GM06990 (cell line): ENCODE measurements at regions not wholly inside any gene's neighbourhood (a gene's known extent, or its start where the extent isn't known, plus 50 kb on each side); places are given as distances from the start of the nearest gene placed in this dataset.

ENCODE experiments used
- DNase-seq: peaks from one replicate; pipeline ENCODE4 v3.0.0-alpha.2; 2011; ENCODE audit not compliant: insufficient read length; ENCODE audit errors: extremely low read depth
- H3K27me3 ChIP-seq: replicated peaks from 2 replicates; pipeline ENCODE4 v1.6.0; 2011; ENCODE audit warnings: low read length; ENCODE audit not compliant: control insufficient read depth, insufficient read depth
- H3K36me3 ChIP-seq: 2 replicates; pipeline ENCODE4 v1.5.1; 2011; ENCODE audit warnings: low read length; ENCODE audit not compliant: control insufficient read depth, insufficient read depth
- H3K4me3 ChIP-seq: replicated peaks from 2 replicates; pipeline ENCODE4 v1.5.1; 2011; ENCODE audit warnings: low read depth, mild to moderate bottlenecking, control low read depth, low read length
- CTCF ChIP-seq: IDR thresholded peaks from 2 replicates; pipeline ENCODE4 v1.5.1; 2011; ENCODE audit warnings: low read length, control low read depth, mild to moderate bottlenecking, inconsistent platforms; ENCODE audit not compliant: insufficient read depth, poor library complexity, severe bottlenecking

- DNase-seq, result no peak
- H3K36me3 ChIP-seq, result no peaks in the 10 kb centered on the region
- H3K4me3 ChIP-seq, result no peak overlapping the region
- TF ChIP-seq CTCF, result no peak
- no peaks in the 10 kb centered on the region; the same call in 1 of the 2 replicates for H3K27me3 ChIP-seq
Observed at GRCh38 chr5:87002485-87002884, 265.2 kb upstream of the RASA1 start.

GRCh38 chr5:87004101-87004500 lies 263.6 kb upstream of the RASA1 start:
- no peak for TF ChIP-seq CTCF
- Histone ChIP-seq H3K4me3 (no peak overlapping the region), H3K27me3 (no peaks in the 10 kb centered on the region; the same call in 1 of the 2 replicates), H3K36me3 (no peaks in the 10 kb centered on the region)
- no peak for DNase-seq

GRCh38 chr5:87007737-87008136 lies 259.9 kb upstream of the RASA1 start:
- Histone ChIP-seq H3K4me3 (no peak overlapping the region), H3K27me3 (no peaks in the 10 kb centered on the region), H3K36me3 (no peaks in the 10 kb centered on the region)
- no peak for DNase-seq
- TF ChIP-seq CTCF, result no peak

- no peaks in the 10 kb centered on the region for H3K27me3 ChIP-seq
- DNase-seq, result no peak
- TF ChIP-seq CTCF, result no peak
Observed at GRCh38 chr5:87008751-87009560, 258.7 kb upstream of the RASA1 start.

GRCh38 chr5:87010736-87011135 lies 256.9 kb upstream of the RASA1 start:
- no peaks in the 10 kb centered on the region for H3K36me3 ChIP-seq
- H3K4me3 ChIP-seq, result no peak overlapping the region
- H3K27me3 ChIP-seq, result no peaks in the 10 kb centered on the region
- TF ChIP-seq CTCF, result no peak
- DNase-seq, result no peak

More at GRCh38 chr5:87008751-87009560, 258.7 kb upstream of the RASA1 start:
- Histone ChIP-seq H3K36me3 (no peaks in the 10 kb centered on the region), H3K4me3 (no peak overlapping the region)
